HG03571 (cell line): ENCODE measurements at regions not wholly inside any gene's neighbourhood (a gene's known extent, or its start where the extent isn't known, plus 50 kb on each side); places are given as distances from the start of the nearest gene placed in this dataset.
A peak's percentile ranks its signal among the peaks of the same experiment; 100 is the strongest.
"Not testable (repeated sequence)": the region's sequence is repeated elsewhere in the genome, so short reads cannot be mapped to it uniquely, and the experiment has no call there.

Experiments used
- ATAC-seq: cut with Tn5 transposase; IDR thresholded peaks from one replicate; pipeline ENCODE4 v1.9.1; 2021; ENCODE audit not compliant: unreplicated experiment

DNA sequence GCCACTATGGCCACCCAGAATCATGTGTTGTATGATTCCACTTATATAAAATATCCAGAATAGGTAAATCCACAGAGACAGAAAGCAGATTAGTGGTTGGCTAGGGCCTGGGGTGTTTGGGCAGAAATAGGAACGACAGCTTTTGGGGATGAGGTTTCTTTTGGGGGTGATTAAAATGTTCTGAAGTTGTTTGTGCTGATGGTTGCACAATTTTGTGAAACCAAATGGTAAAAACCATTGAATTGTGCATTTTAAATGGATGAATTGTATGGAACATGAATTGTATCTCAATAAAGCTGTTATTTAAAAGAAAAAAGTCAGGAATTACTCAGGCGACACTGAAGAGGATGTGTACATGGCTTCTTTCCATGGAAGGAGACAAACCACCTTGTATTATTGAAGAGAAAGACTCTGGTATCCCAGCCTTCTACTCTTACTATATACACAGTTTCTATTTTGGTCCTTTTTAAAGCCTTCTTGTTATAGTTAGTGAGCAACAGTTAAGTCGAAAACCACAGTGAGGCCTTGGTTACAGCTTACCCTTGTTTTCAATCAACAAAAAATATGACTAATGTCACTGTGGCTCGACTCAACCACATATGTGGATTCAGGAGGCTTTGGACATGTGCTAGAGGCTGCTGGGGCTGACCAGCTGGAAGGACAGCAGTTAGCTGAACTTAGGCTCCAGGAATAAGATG is 57.1 kb upstream of the KMT2E start:
- ATAC-seq: peak; percentile 90

DNA sequence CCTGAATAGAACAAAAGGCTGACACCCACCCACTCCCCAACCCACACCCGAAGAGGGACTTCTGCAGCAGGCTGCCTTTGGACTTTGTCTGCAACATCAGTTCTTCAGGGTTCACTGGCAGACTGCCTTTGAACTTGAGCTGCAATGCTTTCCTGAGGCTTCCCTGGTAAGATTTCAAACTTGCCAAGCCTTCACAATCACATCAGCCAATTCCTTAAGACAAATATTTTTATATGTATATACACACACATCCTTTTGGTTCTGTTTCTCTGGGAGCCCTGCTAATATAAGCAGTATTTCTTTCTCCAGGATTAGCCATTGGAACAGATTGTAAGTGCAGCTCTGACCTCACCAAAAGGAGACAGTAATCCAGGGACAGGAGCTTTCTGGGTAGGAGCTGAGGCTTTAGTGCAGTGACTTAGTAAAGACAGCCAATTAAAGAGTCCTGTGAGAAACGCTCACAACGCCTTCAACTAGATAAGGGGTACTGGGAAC is 55.6 kb upstream of the KMT2E start:
- ATAC-seq: no peak

DNA sequence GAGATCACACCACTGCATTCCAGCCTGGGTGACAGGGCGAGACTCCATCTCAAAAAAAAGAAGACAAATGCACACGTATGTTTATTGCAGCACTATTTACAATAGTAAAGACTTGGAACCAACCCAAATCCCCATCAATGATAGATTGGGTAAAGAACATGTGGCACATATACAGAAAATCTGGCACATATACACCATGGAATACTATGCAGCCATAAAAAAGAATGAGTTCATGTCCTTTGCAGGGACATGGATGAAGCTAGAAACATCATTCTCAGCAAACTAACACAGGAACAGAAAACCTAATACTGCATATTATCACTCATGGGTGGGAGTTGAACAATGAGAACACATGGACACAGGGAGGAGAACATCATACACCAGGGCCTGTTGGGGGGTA is 54.5 kb upstream of the KMT2E start:
- ATAC-seq: not testable (repeated sequence)

- ATAC-seq: no peak
These were observed 53.1 kb upstream of the KMT2E start for GRCh38 chr7:104960741-104961448.

- no peak for ATAC-seq
These were observed 52.2 kb upstream of the KMT2E start for GRCh38 chr7:104961821-104962220.

GRCh38 chr7:104962781-104963180 is 51.2 kb upstream of the KMT2E start:
- ATAC-seq: no peak

- ATAC-seq: no peak
These were observed 50.5 kb upstream of the KMT2E start for GRCh38 chr7:104963378-104963990.

DNA sequence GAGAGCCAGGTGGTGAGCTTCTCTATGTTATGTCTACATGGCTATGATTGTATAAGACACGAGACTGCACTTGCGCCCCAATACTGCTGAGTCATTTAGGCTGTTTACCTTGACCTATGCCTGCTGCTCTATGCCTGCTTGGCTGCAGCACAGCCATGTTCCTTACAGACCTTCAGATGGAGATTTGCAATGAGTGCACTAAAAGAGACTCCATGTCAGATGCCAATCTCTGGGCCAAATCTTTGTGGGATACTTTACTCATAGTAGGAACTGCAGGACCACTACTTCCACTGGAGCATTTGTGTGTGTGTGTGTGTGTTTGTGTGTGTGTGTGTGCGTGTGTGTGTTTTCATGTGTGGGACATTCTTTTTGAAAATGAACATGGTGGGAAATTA is 50.0 kb upstream of the KMT2E start:
- no peak for ATAC-seq
